Fibroblast of peridontal ligament (primary cell): ENCODE measurements at regions not wholly inside any gene's neighbourhood (a gene's known extent, or its start where the extent isn't known, plus 50 kb on each side); places are given as distances from the start of the nearest gene placed in this dataset.

Experiments
- DNase-seq: peaks from one replicate; pipeline ENCODE4 v3.0.0-alpha.2; 2010; ENCODE audit errors: extremely low read depth

DNA sequence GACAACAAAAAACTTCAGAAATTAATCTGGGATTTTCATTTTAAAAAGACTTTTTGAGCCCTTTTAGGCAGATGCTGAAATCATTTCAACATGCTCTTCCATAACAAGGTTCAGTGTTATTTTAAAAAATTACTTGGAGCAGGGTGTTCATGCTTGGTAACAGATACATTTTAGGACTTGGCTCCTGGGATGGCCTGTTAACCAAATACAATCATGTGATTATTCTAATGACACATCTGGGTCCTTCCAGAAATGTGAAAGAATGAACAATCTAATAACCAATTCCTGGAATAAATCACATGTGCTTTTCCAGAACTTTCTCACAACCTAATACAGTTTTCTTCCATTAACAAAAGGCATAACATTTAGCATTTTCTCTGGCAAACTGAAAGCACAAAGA is 379.8 kb upstream of the RUNX1 start:
- peak; percentile 20 for DNase-seq

DNA sequence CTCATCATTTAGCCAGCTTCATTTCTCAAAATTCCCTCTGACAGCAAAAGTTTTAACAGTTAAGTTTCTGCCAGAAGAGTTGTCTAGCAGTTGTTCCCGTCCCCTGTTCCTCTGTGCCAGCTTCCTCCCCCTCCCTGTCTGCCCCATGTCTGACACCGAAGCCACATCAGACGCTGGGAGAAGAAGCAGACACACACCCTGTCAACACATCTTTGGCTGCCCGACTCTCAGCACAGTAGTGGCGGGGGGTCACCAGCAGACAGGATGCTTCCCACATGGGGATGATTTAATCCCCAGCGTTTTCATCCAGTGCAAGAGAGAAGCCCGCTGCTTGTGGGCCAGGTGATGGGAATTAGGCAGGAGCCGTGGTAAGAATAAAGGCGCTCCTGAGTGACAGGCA is 379.4 kb upstream of the RUNX1 start:
- DNase-seq = no peak

DNA sequence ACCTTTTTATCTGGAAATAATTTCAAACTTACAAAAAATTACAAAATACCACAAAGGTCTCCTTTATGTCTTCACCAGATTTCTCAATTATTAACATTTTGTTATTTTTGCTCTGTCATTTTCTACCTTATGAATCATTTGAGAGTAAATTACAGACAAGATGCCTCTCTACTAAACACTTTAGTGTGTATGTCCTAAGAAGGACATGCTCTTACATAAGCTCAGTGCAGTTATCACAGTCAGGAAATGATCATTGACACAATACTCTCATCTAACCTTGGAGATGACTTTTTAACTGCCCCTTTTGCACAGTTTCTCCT is 378.9 kb upstream of the RUNX1 start:
- no peak for DNase-seq

DNA sequence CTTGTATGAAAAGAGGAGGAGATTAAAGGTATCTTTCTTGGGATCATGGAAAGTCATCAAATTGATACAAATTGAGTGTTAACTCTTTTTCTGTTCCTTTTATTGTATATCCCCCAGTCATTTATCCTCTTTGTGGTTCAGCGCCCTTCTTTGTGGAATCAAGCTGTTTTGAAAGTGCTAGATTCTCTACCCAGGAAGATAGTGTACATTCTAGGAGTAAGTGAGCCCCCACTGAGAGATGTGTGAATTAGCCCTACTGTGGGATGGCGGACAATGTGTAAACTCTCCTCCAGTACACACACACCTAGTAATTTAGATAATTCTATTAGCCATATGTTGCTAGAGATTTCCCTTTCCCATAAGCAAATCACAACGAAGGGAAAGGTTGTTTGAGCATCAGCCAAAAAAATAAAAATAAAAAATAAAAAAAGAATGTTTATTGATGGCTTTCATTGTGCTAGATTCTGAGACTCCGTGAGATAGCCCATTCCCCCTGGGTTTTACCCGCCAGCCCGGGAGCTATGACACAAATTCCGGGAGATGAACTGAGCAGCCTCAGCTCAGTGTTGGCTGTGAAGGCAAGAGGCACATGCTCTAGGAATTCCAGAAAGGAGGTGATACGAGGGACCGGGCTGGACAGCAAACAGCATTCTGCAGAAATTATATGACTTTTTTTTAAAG is 378.4 kb upstream of the RUNX1 start:
- DNase-seq = no peak

DNA sequence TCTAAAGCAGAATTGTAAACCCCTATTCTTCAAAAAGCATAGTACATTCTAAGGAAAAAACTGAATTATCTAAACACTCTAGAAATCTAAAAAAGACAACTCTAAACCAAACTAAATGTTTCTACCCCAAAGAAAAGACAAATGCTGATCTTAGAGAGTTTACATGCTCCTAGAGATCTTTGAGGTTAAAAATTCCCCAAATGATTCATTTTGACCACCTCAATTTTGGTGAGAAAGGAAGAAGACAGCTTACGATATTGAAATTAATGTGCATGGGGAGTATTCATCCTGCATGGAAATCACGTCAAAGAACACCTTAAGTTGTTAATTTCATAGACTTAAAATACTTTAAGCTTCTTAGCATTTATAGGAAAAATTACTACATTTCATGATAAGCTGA is 377.8 kb upstream of the RUNX1 start:
- DNase-seq = no peak

DNA sequence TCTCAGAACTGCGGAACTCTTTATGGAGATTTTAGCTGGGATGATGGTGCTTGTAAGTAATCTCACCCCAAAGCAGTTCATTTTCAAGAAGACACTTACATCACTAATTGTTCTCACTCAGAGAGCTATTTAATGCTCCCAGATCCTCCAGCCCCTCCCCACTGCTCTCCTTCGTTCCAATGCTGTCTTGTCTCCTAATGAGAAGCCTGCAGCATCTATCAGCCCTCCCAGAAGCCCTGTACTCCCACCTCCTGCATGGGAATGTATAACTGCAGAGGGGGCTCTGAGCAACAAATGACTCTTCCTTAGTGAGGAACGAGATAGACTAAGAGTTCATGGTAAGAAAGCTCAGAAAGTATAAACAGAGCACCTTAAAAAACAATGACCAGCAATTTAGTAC is 377.4 kb upstream of the RUNX1 start:
- DNase-seq = no peak

DNA sequence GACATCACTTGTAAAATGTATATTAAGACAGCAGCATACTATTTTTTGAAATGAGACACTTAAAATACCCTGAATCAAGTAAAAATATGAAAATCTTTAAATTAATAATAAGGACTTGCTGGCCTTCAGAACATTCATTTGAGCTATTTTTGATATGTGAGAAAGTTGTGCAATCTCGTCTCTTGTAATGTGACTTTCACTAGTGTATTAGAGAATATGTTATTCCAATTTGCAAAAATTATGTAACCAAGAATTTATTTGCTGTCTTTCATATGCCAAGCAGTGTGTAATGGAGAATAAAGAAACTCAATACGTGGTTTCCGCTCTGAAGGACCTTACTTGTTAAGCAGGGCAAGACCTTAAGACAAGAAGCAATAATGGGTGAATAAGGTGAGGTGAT is 375.0 kb upstream of the RUNX1 start:
- no peak for DNase-seq

DNA sequence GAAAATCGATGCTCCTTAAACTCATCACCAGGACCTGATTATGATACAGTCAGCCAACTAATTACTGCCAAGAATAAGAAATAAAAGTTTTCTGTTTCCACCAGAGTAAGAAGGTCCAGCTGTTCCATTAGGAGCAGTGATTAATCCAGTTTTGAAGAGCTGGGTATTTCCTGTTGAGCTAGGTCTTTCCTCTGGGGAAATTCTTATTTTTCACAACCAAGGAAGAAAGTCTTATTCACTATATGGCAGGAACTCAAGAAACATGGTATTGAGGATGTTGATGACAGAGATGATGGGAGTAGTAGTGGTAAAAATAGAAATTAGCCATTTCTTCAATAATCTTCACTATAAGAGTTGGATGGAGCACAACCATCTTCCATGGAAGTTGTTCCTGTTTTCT is 374.6 kb upstream of the RUNX1 start:
- peak; percentile 50 for DNase-seq

DNA sequence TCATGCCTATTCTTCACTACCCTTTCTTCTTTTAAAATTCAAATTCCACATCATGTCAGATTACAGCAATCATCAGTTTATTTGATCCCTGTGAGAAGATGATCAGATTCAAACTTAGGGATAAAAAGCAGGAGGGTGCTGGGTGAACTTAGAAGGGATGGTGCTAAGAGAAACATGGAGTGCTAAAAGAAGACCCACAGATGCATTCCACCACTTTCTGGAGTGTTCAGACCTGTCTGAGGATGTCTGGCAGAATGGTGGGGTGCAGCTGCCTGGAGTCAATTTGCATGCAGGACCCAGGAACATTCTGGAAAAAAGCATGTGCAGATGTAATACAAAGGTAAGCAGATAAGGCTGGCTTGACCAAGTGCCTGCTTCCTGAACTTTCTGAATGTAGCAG is 372.9 kb upstream of the RUNX1 start:
- no peak for DNase-seq

DNA sequence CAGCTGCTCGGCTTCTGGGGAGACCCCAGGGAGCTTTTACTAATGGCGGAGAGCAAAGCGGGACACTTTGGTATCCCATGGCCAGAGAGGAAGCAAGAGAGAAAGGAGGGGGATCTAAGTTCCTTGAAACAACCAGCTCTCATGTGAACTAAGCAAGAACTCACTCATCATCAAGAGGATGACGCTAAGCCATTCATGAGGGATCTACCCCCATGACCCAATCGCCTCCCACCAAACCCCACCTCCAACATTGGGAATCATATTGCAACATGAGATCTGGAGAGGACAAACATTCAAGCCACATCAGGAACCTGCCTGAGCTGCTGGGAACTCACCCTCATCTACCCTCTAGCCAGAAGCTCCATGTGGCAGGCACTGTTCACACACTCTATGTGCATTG is 372.1 kb upstream of the RUNX1 start:
- DNase-seq = no peak

DNA sequence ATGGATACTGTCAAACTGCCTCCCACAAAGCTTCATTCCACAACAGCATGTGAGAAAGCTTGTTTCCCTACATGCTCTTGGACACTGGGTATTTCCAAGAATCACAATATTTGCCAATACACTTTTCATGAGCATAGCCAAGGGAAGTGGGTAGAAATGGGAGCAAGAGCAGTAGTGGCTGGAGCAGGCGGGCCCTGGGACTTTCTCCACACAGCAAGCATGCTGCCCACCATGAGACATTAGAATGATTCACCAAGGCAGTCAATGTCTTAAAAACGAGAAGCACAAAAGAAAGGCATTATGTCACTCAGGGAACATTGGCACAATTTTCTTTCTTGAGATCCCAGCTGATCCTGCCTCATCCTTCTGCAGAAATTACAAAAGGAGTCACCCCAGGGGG is 371.6 kb upstream of the RUNX1 start:
- no peak for DNase-seq

DNA sequence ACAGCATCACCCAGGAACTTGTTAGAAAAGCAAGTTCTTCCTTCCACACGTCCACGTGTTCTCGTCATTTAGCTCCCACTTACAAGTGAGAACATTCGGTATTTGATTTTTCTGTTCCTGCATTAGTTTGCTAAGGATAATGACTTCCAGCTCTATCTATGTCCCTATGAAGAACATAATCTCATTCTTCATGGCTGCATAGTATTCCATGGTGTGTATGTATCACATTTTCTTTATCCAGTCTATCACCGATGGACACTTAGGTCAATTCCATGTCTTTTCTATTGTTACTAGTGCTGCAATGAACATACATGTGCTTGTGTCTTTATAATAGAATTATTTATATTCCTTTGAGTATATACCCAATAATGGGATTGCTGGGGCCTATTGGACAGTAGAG is 368.7 kb upstream of the RUNX1 start:
- DNase-seq = no peak

DNA sequence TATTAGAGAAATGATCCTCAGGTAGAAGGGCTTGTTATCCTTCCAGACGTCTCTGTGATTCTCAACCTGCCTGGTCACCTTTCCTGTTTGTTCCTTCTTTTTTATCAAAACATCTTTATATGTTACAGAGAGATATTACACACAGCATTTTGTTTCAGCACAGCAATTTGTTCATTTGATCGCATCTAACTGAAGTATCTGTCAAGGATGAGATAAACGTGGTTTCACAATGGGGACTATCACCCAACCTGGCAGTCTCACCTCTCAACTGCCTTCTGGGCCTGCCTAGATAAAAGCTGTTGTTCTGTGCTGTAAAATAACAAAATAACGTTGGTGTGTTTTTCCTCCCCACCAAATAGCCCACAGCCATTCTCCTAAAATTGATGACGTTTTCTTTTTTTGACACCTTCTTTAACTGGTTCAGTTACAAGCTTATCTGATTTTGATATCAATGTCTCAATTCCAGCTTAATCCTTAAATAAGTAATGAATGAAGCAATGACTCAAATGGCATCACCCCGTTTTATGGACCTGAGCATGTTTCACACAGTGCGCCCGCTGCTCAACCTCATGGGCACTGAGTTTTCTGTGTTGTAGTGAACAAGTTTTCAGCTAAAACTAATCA is 367.9 kb upstream of the RUNX1 start:
- no peak for DNase-seq

DNA sequence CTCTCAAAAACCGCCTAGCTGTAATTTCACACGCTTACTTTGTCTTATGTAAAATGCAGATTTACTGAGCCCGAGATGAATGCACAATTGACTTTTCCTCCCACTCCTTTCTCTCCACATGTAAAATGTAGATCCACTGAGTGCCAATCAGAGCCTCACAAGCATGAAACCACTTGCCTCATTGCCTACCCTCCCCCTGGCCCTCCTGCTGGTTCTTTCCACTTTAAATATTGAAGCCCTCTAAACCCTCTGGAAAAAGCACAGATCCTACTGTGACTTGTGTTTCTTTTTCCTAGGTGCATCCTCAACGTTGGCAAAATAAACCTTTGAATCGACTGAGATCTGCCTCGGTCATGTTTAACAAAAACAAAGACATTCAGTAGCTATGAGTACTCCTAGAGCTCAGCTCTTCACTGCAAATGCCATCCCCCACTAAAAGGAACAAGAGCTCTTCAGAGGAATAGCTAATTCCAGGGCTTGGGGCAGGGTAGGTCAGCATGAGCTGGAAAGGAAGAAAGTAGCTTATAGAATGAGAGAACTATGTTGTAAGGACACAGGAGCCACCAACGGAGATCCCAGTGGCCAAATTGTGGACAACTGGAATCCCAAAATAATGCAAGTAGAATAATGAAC is 365.5 kb upstream of the RUNX1 start:
- DNase-seq = no peak

DNA sequence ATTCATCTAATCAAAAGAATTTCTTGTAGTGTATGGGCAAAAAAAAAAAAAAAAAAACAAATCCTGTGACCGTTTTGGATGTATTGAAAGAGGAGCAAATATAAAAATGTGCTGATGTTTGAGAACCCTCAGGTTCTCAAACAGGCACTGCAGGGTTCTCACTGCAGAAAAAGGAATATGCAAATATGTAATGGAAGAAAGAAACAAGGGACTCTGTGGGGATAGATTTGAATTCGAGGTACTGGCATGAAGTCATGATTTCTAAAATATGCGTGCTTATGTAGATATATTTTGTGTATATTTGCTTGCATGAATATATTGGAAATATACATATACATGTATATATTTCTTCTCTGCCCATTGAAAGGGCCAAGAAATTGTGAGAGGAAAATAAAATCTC is 365.0 kb upstream of the RUNX1 start:
- DNase-seq = no peak

DNA sequence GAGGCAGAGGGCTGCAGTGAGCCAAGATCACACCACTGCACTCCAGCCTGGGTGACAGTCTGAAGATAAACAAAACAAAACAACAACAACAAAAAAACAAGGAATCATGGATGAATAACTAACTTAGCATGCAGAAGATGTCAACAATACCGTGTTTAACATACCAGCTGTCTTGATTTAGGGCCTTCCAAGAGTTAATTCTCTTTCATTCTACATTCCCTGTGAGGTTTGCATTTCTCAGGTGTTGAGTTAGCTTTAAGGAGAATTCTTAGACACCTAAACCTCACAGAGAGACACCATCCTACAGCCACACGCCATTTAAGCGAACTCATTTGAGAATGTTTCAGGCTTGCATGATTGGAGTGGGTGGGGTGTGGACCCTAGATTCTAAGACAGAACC is 363.1 kb upstream of the RUNX1 start:
- DNase-seq = no peak

DNA sequence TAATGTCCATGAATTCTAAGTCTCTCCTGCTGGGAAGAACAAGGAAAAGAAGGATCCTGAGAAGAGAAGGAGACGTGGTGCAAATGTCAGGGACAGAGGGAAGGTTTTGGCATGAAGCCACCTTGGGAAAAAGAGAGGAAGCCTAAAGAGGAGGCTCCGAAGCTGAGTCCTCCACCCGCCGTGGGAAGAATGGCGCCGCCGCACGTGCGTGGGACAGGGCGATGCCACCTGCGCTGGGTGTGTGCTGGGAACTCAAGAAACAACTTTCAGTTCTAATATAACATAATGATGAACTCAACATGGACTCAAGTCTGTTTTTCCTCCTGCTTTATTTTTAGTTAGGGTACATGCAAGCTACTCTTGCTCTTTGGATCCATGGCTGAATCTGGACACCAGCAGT is 362.3 kb upstream of the RUNX1 start:
- DNase-seq = no peak

DNA sequence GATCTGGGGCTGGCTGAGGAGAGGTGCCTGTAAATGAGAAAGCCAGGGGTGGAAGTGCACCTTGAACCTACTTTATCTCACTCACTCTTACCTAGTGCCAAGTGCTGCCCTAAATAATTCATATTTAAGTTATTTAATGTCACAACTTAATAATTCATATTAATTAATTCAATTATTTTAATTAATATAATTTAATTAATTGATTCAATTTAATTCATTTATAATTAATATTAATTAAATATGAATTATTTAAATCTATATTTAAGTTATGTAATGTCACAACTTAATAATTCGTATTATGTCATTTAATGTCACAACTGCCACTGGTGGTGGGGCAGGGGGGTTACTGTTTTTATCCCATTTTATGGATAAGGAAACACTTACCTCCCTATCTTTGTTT is 361.6 kb upstream of the RUNX1 start:
- no peak for DNase-seq

DNA sequence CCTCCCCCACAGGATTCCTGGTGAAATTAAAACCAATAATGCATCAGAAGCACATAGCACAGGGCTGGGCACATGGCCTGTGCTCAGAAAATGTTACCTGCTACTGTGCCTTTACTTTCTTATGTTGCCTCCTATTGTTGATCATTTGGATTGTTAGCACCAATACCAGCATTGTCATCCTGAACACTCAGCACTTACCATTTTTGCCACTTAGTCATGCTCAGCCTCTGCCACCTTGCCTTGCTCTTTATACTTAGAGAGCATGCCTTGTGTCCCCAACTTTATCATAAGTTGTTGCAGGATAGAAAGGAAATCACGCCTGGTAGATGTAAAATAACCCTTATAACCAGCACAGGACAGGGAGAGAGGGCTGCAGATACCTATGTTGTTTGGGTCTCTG is 361.0 kb upstream of the RUNX1 start:
- no peak for DNase-seq

DNA sequence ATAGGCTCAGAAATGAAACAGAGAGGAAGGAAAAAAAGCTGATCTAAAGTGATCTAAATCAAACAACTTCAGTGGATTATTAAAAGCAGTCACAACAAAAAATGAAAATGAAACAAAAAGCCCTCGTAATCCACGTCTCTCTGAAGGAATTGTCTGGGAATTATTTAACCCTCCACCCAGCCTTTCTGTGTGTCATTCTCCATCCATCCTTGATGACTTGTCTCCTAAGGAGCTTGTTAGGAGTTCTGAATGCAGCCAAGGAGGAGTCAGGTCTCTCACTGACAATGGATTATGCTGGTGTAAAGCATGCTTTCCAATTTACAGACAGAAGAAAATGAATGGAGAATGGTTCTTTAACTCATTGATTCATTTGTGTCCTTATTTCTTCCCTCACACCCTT is 359.3 kb upstream of the RUNX1 start:
- DNase-seq = peak; percentile 59

DNA sequence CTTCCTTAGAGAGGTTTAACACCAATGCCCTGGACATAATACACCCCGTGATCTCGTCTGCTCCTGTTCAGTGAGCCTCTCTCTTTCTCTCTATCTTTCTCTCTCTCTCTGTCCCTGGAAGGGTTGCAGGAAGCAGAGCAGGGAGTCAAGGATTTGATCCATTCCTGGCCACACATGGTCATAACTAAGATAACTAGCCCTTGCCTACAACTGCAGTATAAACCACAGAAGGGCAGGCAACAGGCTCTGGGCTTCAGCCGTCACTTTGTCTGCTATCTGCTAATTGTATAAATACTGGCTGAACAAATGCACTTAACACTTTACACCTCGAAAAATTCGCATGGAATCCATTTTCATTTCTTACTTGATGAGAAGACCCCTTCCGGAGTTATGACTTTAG is 357.5 kb upstream of the RUNX1 start:
- no peak for DNase-seq

DNA sequence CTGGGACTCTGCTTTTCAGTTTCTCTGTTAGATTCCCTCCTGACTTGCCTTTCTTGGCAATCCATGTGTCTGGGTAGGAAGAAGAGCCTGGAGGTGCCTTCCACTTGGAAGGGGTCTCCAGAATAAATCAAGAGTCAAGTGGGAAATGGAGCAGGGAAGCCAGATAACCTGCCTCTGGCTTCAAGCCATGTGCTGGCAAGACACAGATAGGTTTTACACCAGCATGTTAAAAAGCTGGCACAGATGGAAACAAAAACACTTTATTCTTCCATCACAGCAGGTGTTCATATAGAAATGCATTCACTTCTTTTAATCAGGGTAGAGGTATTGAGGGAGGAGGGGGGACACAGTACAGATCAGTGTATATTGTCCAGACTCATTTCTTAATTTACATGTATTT is 356.9 kb upstream of the RUNX1 start:
- no peak for DNase-seq

DNA sequence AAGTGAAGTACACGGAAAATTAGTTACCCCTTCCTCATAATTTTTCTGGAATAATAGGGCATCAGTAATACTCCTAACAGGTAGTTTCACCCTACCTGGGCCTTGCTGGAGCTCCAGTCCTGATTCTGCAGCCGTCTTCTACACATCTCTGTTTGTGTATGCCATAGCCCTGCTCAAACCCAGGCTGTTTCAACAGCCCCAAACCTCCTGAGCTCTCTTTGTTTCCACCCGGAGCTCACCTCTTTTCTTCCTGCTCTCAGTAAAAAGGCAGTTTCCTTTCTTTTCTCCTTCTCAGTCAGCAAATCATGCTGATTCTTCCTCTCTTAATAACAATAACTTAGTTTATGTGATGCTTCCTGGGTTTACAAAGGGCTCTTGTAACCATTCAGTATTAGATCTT is 355.1 kb upstream of the RUNX1 start:
- DNase-seq = no peak

DNA sequence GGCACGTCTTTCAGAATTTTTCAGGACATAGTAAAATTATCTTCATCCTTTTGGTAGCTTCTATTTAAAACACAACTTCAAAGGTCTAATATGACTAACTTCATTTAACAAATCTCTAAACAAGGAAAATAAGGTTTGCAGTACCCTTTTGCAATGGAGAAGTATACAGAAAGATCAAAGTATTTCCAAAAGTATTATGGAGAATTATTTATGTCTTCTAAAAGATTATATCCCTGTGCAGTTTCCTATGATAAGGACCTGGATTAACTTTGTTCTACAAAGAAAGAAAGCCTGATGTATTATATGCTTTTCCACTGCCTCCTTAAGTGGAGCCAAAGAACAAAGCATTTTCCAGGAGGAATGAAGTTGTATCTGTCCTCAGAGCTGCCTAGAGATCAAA is 353.0 kb upstream of the RUNX1 start:
- DNase-seq = no peak
